SK-N-SH treated with all-trans-retinoic acid at 6 μM for 48 hours (cell line): ENCODE measurements at regions not wholly inside any gene's neighbourhood (a gene's known extent, or its start where the extent isn't known, plus 50 kb on each side); places are given as distances from the start of the nearest gene placed in this dataset.

Source experiments
- ARNTL ChIP-seq: fragments of 450-650 bp; formaldehyde crosslinking; IDR thresholded peaks from 2 replicates; pipeline ENCODE4 v1.5.0; 2020; ENCODE audit warnings: low read depth, mild to moderate bottlenecking, moderate library complexity, borderline replicate concordance
- ESRRG ChIP-seq: fragments of 250-450 bp; sonication (Bioruptor Pico); IDR thresholded peaks from 2 replicates; pipeline ENCODE4 v1.6.1; 2021; ENCODE audit warnings: mild to moderate bottlenecking
- GLIS3 ChIP-seq: fragments of 250-450 bp; sonication (Bioruptor Pico); IDR thresholded peaks from 2 replicates; pipeline ENCODE4 v1.5.0; 2020; ENCODE audit warnings: mild to moderate bottlenecking, moderate library complexity
- TOX ChIP-seq: fragments of 250-450 bp; sonication (Bioruptor Pico); IDR thresholded peaks from 2 replicates; pipeline ENCODE4 v1.8.0; 2021; ENCODE audit warnings: mild to moderate bottlenecking, moderate library complexity, borderline replicate concordance
- ZFP3 ChIP-seq: fragments of 250-450 bp; sonication (Bioruptor Pico); IDR thresholded peaks from 2 replicates; pipeline ENCODE4 v1.5.0; 2020; ENCODE audit warnings: mild to moderate bottlenecking, moderate library complexity
- ZFP30 ChIP-seq: fragments of 450-650 bp; formaldehyde crosslinking; IDR thresholded peaks from 2 replicates; pipeline ENCODE4 v1.5.0; 2022; ENCODE audit warnings: mild to moderate bottlenecking, moderate library complexity
- ZNF565 ChIP-seq: fragments of 450-650 bp; formaldehyde crosslinking; conservative IDR thresholded peaks from 2 replicates; pipeline ENCODE4 v1.5.0; 2020; ENCODE audit warnings: low read depth, mild to moderate bottlenecking, moderate library complexity
- ZNF8 ChIP-seq: fragments of 450-650 bp; formaldehyde crosslinking; IDR thresholded peaks from 2 replicates; pipeline ENCODE4 v1.5.0; 2020; ENCODE audit warnings: mild to moderate bottlenecking, moderate library complexity
- TF ChIP-seq, protein P1 (sequence below): fragments of 250-450 bp; sonication (Bioruptor Pico); IDR thresholded peaks from 2 replicates; pipeline ENCODE4 v1.5.1; 2021; ENCODE audit warnings: mild to moderate bottlenecking, moderate library complexity
- TF ChIP-seq, protein P2 (sequence below): fragments of 250-450 bp; sonication (Bioruptor Pico); IDR thresholded peaks from 2 replicates; pipeline ENCODE4 v1.5.1; 2020; ENCODE audit warnings: low read depth, mild to moderate bottlenecking, moderate library complexity
- TF ChIP-seq, protein P3 (sequence below): fragments of 250-450 bp; sonication (Bioruptor Pico); IDR thresholded peaks from 2 replicates; pipeline ENCODE4 v1.5.0; 2020; ENCODE audit warnings: mild to moderate bottlenecking, moderate library complexity
- TF ChIP-seq, protein P4 (sequence below): fragments of 250-450 bp; sonication (Bioruptor Pico); IDR thresholded peaks from 2 replicates; pipeline ENCODE4 v1.8.0; 2020; ENCODE audit warnings: mild to moderate bottlenecking, moderate library complexity, borderline replicate concordance

DNA sequence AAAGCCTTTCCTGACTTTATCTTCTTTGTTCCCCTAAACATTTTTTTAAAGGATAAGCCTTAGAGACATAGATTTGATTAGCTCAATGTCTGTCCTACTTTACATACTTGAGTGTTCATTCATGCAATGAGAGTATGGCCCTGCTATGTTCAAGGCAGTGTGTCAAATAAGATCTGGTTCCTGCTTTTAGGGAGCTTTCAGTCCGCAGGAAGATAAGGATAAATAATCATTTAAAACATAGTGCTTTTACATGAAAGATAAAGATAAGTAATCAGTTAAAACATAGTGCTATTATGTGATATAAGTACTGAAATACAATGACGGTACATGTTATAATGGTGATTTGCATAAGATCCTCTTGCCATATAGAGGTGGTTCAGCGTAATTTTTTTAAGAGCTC, 378.3 kb upstream of the PRICKLE1 start:
- TF ChIP-seq, protein P1, sequence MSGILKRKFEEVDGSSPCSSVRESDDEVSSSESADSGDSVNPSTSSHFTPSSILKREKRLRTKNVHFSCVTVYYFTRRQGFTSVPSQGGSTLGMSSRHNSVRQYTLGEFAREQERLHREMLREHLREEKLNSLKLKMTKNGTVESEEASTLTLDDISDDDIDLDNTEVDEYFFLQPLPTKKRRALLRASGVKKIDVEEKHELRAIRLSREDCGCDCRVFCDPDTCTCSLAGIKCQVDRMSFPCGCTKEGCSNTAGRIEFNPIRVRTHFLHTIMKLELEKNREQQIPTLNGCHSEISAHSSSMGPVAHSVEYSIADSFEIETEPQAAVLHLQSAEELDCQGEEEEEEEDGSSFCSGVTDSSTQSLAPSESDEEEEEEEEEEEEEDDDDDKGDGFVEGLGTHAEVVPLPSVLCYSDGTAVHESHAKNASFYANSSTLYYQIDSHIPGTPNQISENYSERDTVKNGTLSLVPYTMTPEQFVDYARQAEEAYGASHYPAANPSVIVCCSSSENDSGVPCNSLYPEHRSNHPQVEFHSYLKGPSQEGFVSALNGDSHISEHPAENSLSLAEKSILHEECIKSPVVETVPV (CRISPR knock-in tag): no peak
- TF ChIP-seq ZNF8 (CRISPR knock-in tag): peak; percentile 44; the same call in 1 of the 2 replicates
- no peak for TF ChIP-seq ESRRG (CRISPR knock-in tag)
- no peak for TF ChIP-seq ZNF565 (CRISPR knock-in tag)
- no peak for TF ChIP-seq ZFP30 (CRISPR knock-in tag)
- TF ChIP-seq GLIS3: no peak
- no peak for TF ChIP-seq ZFP3 (CRISPR knock-in tag)
- TF ChIP-seq, protein P2, sequence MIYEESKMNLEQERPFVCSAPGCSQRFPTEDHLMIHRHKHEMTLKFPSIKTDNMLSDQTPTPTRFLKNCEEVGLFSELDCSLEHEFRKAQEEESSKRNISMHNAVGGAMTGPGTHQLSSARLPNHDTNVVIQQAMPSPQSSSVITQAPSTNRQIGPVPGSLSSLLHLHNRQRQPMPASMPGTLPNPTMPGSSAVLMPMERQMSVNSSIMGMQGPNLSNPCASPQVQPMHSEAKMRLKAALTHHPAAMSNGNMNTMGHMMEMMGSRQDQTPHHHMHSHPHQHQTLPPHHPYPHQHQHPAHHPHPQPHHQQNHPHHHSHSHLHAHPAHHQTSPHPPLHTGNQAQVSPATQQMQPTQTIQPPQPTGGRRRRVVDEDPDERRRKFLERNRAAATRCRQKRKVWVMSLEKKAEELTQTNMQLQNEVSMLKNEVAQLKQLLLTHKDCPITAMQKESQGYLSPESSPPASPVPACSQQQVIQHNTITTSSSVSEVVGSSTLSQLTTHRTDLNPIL (CRISPR knock-in tag): no peak
- TF ChIP-seq, protein P3, sequence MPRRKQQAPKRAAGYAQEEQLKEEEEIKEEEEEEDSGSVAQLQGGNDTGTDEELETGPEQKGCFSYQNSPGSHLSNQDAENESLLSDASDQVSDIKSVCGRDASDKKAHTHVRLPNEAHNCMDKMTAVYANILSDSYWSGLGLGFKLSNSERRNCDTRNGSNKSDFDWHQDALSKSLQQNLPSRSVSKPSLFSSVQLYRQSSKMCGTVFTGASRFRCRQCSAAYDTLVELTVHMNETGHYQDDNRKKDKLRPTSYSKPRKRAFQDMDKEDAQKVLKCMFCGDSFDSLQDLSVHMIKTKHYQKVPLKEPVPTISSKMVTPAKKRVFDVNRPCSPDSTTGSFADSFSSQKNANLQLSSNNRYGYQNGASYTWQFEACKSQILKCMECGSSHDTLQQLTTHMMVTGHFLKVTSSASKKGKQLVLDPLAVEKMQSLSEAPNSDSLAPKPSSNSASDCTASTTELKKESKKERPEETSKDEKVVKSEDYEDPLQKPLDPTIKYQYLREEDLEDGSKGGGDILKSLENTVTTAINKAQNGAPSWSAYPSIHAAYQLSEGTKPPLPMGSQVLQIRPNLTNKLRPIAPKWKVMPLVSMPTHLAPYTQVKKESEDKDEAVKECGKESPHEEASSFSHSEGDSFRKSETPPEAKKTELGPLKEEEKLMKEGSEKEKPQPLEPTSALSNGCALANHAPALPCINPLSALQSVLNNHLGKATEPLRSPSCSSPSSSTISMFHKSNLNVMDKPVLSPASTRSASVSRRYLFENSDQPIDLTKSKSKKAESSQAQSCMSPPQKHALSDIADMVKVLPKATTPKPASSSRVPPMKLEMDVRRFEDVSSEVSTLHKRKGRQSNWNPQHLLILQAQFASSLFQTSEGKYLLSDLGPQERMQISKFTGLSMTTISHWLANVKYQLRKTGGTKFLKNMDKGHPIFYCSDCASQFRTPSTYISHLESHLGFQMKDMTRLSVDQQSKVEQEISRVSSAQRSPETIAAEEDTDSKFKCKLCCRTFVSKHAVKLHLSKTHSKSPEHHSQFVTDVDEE (CRISPR knock-in tag): peak; percentile 72
- TF ChIP-seq ARNTL (CRISPR knock-in tag): 0 out of 2 replicates have a peak, but pooled peaks have one; percentile 2
- TF ChIP-seq, protein P4, sequence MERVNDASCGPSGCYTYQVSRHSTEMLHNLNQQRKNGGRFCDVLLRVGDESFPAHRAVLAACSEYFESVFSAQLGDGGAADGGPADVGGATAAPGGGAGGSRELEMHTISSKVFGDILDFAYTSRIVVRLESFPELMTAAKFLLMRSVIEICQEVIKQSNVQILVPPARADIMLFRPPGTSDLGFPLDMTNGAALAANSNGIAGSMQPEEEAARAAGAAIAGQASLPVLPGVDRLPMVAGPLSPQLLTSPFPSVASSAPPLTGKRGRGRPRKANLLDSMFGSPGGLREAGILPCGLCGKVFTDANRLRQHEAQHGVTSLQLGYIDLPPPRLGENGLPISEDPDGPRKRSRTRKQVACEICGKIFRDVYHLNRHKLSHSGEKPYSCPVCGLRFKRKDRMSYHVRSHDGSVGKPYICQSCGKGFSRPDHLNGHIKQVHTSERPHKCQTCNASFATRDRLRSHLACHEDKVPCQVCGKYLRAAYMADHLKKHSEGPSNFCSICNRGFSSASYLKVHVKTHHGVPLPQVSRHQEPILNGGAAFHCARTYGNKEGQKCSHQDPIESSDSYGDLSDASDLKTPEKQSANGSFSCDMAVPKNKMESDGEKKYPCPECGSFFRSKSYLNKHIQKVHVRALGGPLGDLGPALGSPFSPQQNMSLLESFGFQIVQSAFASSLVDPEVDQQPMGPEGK: no peak
- no peak for TF ChIP-seq TOX (CRISPR knock-in tag)
